ENCODE measurements at regions not wholly inside any gene's neighbourhood (a gene's known extent, or its start where the extent isn't known, plus 50 kb on each side); places are given as distances from the start of the nearest gene placed in this dataset.

- TF ChIP-seq CTCF (IDR thresholded peaks at IDR 0.05) (no peak), POLR2A (IDR thresholded peaks at IDR 0.05) (no peak)
Measured at GRCh38 chr2:204337638-204338037, 207.6 kb upstream of the PARD3B start.
